ENCODE measurements at regions not wholly inside any gene's neighbourhood (a gene's known extent, or its start where the extent isn't known, plus 50 kb on each side); places are given as distances from the start of the nearest gene placed in this dataset.

DNA sequence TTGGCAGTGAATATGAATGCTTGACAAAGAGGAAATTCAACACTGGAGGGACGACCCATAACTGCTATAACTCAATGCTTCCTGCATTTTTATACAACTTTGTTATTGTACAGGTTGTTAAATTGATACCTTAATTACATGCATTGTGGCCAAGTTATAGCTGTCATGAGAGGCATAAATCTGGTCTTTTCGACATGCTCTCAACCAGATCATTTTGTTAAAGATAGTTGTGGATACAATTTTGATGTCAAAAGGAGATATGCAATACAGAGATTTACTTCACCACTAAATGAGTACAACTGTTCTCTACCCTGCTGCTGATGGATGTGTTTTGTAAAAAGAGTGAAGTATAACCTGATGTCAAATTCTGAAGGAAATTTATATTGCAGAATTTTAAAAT is 946.0 kb downstream of the GALC start:
- H3K79me2 ChIP-seq (ENCODE audit: control insufficient read depth, low read length), result no peaks in the 10 kb centered on the region
- TF ChIP-seq, protein P1, sequence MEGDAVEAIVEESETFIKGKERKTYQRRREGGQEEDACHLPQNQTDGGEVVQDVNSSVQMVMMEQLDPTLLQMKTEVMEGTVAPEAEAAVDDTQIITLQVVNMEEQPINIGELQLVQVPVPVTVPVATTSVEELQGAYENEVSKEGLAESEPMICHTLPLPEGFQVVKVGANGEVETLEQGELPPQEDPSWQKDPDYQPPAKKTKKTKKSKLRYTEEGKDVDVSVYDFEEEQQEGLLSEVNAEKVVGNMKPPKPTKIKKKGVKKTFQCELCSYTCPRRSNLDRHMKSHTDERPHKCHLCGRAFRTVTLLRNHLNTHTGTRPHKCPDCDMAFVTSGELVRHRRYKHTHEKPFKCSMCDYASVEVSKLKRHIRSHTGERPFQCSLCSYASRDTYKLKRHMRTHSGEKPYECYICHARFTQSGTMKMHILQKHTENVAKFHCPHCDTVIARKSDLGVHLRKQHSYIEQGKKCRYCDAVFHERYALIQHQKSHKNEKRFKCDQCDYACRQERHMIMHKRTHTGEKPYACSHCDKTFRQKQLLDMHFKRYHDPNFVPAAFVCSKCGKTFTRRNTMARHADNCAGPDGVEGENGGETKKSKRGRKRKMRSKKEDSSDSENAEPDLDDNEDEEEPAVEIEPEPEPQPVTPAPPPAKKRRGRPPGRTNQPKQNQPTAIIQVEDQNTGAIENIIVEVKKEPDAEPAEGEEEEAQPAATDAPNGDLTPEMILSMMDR (IDR thresholded peaks at IDR 0.05; ENCODE audit: low read depth, low read length, poor library complexity, severe bottlenecking), result no peak
- TF ChIP-seq EZH2phosphoT487 (IDR thresholded peaks at IDR 0.05; ENCODE audit: borderline replicate concordance, low read length), result no peak
- no peaks in the 10 kb centered on the region for H3K9me3 ChIP-seq (ENCODE audit: control insufficient read depth, insufficient read depth, low read length)
- no peaks in the 10 kb centered on the region for H3K9me2 ChIP-seq (replicated peaks; ENCODE audit: control insufficient read depth, low read length)
- H4K20me1 ChIP-seq (ENCODE audit: control insufficient read depth, insufficient read depth, low read depth, low read length), result no peaks in the 10 kb centered on the region
- no peak overlapping the region for H3K4me3 ChIP-seq (ENCODE audit: low read length)
- no peaks in the 10 kb centered on the region for H3K36me3 ChIP-seq (ENCODE audit: control insufficient read depth, low read length)
- no peaks in the 10 kb centered on the region for H3F3A ChIP-seq (ENCODE audit: control insufficient read depth, insufficient read depth)
- H3K4me1 ChIP-seq (ENCODE audit: control insufficient read depth, low read length), result no peaks in the 10 kb centered on the region
- H3K27me3 ChIP-seq (ENCODE audit: control insufficient read depth, low read length), result no peaks in the 10 kb centered on the region
- H3K4me2 ChIP-seq (ENCODE audit: low read length), result no peak overlapping the region
- H3K27ac ChIP-seq (ENCODE audit: low read depth, low read length), result no peak overlapping the region

DNA sequence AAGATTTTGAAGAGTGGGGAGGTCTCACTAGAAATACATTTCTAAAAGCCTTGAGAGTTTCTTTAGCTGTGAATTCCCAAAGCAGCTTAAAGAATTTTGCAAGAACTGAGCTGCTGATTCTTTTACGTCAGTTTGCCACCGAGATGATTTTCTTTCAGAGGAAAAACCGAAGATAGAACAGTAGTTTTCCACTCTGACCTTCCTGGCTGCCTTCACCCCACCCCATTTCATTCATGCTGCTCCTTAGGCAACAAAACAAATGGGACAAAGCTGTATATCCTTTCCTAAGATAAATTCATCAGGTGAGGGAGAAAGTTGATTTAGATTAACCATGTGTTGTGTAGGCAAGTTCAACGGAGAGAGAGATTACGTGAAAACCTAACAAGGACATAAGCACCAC is 947.0 kb downstream of the GALC start:
- Histone ChIP-seq H3K36me3 (ENCODE audit: control insufficient read depth, low read length) (no peaks in the 10 kb centered on the region), H3K9me2 (replicated peaks; ENCODE audit: control insufficient read depth, low read length) (no peaks in the 10 kb centered on the region), H3K9me3 (ENCODE audit: control insufficient read depth, insufficient read depth, low read length) (no peaks in the 10 kb centered on the region), H4K20me1 (ENCODE audit: control insufficient read depth, insufficient read depth, low read depth, low read length) (no peaks in the 10 kb centered on the region), H3F3A (ENCODE audit: control insufficient read depth, insufficient read depth) (no peaks in the 10 kb centered on the region), H3K4me3 (ENCODE audit: low read length) (no peak overlapping the region), H3K27ac (ENCODE audit: low read depth, low read length) (no peak overlapping the region), H3K4me2 (ENCODE audit: low read length) (no peak overlapping the region), H3K27me3 (ENCODE audit: control insufficient read depth, low read length) (no peaks in the 10 kb centered on the region), H3K79me2 (ENCODE audit: control insufficient read depth, low read length) (no peaks in the 10 kb centered on the region), H3K4me1 (ENCODE audit: control insufficient read depth, low read length) (no peaks in the 10 kb centered on the region)
- no peak for TF ChIP-seq EZH2phosphoT487 (IDR thresholded peaks at IDR 0.05; ENCODE audit: borderline replicate concordance, low read length)
- TF ChIP-seq, protein P1 (IDR thresholded peaks at IDR 0.05; ENCODE audit: low read depth, low read length, poor library complexity, severe bottlenecking), result no peak

DNA sequence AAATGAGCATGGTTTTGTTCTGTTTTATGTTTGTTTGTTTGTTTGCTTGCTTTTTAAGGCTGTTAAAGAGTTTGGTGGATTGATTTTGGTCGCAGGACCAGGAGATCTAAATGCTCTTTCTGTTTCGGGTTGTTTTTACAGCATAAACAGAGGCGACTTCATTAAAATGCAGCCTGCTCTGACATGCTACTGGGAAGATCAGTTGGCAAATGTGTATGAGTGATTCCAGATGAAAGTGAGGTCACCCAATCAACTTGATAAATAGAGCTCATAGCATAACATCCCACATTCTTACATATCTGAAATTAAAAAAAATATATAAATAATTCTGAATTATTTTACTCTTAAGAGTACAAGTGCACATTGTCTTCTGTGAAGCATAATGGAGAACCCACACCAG is 947.7 kb downstream of the GALC start:
- no peaks in the 10 kb centered on the region for H3K9me2 ChIP-seq (replicated peaks; ENCODE audit: control insufficient read depth, low read length)
- H3K4me1 ChIP-seq (ENCODE audit: control insufficient read depth, low read length), result no peaks in the 10 kb centered on the region
- H3K36me3 ChIP-seq (ENCODE audit: control insufficient read depth, low read length), result no peaks in the 10 kb centered on the region
- no peak for TF ChIP-seq EZH2phosphoT487 (IDR thresholded peaks at IDR 0.05; ENCODE audit: borderline replicate concordance, low read length)
- TF ChIP-seq, protein P1 (IDR thresholded peaks at IDR 0.05; ENCODE audit: low read depth, low read length, poor library complexity, severe bottlenecking), result no peak
- H3K4me3 ChIP-seq (ENCODE audit: low read length), result no peak overlapping the region
- no peaks in the 10 kb centered on the region for H3K9me3 ChIP-seq (ENCODE audit: control insufficient read depth, insufficient read depth, low read length)
- no peak overlapping the region for H3K27ac ChIP-seq (ENCODE audit: low read depth, low read length)
- no peaks in the 10 kb centered on the region for H4K20me1 ChIP-seq (ENCODE audit: control insufficient read depth, insufficient read depth, low read depth, low read length)
- H3K79me2 ChIP-seq (ENCODE audit: control insufficient read depth, low read length), result no peaks in the 10 kb centered on the region
- H3F3A ChIP-seq (ENCODE audit: control insufficient read depth, insufficient read depth), result no peaks in the 10 kb centered on the region
- no peaks in the 10 kb centered on the region for H3K27me3 ChIP-seq (ENCODE audit: control insufficient read depth, low read length)
- H3K4me2 ChIP-seq (ENCODE audit: low read length), result no peak overlapping the region

DNA sequence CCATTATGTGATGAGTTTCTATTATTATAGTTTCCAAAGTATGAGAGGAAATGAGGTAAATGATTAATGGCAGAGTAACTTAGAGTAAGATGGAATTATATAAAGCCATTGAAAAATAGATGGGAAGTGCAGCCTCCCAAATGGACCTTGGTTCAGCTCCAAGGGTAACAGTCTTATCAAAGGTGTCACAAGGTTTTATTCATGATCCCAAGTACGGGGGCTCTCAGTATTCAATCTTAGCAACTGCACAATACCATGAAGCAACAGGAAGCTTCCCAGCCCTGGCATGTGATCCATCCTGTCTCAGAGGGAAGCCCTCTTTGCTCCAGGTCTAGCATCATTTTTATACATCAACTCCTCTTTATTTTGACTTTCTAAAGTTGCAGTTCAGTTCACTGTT is 948.2 kb downstream of the GALC start:
- Histone ChIP-seq H3K9me2 (replicated peaks; ENCODE audit: control insufficient read depth, low read length) (no peaks in the 10 kb centered on the region), H4K20me1 (ENCODE audit: control insufficient read depth, insufficient read depth, low read depth, low read length) (no peaks in the 10 kb centered on the region), H3K4me2 (ENCODE audit: low read length) (no peak overlapping the region)

More for the DNA sequence above, 948.2 kb downstream of the GALC start:
- TF ChIP-seq, protein P1 (IDR thresholded peaks at IDR 0.05; ENCODE audit: low read depth, low read length, poor library complexity, severe bottlenecking), result no peak
- TF ChIP-seq EZH2phosphoT487 (IDR thresholded peaks at IDR 0.05; ENCODE audit: borderline replicate concordance, low read length), result no peak
- Histone ChIP-seq H3K79me2 (ENCODE audit: control insufficient read depth, low read length) (no peaks in the 10 kb centered on the region), H3K4me3 (ENCODE audit: low read length) (no peak overlapping the region), H3K9me3 (ENCODE audit: control insufficient read depth, insufficient read depth, low read length) (no peaks in the 10 kb centered on the region), H3K4me1 (ENCODE audit: control insufficient read depth, low read length) (no peaks in the 10 kb centered on the region), H3K36me3 (ENCODE audit: control insufficient read depth, low read length) (no peaks in the 10 kb centered on the region), H3F3A (ENCODE audit: control insufficient read depth, insufficient read depth) (no peaks in the 10 kb centered on the region), H3K27me3 (ENCODE audit: control insufficient read depth, low read length) (no peaks in the 10 kb centered on the region), H3K27ac (ENCODE audit: low read depth, low read length) (no peak overlapping the region)
